GM12864 (cell line): ENCODE measurements at regions not wholly inside any gene's neighbourhood (a gene's known extent, or its start where the extent isn't known, plus 50 kb on each side); places are given as distances from the start of the nearest gene placed in this dataset.

ENCODE experiments used
- DNase-seq: peaks from one replicate; pipeline ENCODE4 v3.0.0-alpha.2; 2011; ENCODE audit warnings: low read depth
- H3K4me3 ChIP-seq: 2 replicates; pipeline ENCODE4 v1.5.1; 2011; ENCODE audit warnings: mild to moderate bottlenecking, low read depth, low read length, control low read depth
- TF ChIP-seq, protein P1 (sequence below): IDR thresholded peaks from 2 replicates; pipeline ENCODE4 v1.5.1; 2011; ENCODE audit warnings: low read depth, mild to moderate bottlenecking, moderate library complexity, low read length, control low read depth, inconsistent platforms; ENCODE audit errors: missing control alignments

GRCh38 chr13:73551736-73552135 lies 492.9 kb downstream of the KLF5 start:
- H3K4me3 ChIP-seq: no peak overlapping the region
- TF ChIP-seq, protein P1, sequence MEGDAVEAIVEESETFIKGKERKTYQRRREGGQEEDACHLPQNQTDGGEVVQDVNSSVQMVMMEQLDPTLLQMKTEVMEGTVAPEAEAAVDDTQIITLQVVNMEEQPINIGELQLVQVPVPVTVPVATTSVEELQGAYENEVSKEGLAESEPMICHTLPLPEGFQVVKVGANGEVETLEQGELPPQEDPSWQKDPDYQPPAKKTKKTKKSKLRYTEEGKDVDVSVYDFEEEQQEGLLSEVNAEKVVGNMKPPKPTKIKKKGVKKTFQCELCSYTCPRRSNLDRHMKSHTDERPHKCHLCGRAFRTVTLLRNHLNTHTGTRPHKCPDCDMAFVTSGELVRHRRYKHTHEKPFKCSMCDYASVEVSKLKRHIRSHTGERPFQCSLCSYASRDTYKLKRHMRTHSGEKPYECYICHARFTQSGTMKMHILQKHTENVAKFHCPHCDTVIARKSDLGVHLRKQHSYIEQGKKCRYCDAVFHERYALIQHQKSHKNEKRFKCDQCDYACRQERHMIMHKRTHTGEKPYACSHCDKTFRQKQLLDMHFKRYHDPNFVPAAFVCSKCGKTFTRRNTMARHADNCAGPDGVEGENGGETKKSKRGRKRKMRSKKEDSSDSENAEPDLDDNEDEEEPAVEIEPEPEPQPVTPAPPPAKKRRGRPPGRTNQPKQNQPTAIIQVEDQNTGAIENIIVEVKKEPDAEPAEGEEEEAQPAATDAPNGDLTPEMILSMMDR: no peak
- DNase-seq: no peak

DNA sequence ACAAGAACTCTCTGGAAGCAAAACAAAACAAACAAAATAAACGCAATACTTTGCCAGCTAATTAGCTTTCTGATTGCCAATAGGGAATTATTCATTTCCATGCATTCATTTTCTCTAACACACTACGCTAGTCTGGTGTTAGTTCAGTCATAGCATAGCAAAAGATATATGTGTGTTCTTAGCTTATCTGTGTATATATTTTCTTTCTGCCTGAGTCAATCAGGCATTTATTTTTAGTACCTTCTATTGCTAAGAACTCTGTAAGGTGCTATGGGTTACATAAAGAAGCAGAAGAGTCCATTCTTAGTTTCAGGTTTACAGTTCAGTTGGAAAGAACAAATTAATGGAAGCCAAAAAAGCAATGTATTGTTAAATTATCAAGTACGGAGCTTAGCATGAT lies 490.9 kb downstream of the KLF5 start:
- DNase-seq: no peak
- no peak overlapping the region for H3K4me3 ChIP-seq
- TF ChIP-seq, protein P1: no peak

DNA sequence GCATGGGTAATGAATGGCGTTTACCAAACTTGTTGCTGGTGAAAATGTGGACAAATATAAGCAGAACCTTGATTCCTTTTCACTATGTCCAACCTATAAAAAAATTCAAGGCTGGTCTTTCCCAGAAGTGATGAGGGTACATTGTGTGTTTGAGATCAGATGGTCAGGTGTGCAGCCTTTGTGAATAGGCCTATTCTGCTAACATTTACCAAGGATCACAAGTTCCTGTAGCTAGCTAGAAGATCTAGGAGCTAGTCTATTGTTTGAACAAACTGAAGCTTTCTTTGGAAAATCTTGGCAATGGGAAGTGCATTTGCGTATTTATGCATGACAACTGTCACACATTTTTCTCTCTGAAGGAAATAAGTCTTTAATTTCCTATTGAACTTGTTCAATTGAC lies 489.6 kb downstream of the KLF5 start:
- TF ChIP-seq, protein P1: no peak
- no peak overlapping the region for H3K4me3 ChIP-seq
- DNase-seq: no peak

GRCh38 chr13:73547239-73547638 lies 488.4 kb downstream of the KLF5 start:
- H3K4me3 ChIP-seq: no peak overlapping the region
- no peak for DNase-seq
- TF ChIP-seq, protein P1: no peak

DNA sequence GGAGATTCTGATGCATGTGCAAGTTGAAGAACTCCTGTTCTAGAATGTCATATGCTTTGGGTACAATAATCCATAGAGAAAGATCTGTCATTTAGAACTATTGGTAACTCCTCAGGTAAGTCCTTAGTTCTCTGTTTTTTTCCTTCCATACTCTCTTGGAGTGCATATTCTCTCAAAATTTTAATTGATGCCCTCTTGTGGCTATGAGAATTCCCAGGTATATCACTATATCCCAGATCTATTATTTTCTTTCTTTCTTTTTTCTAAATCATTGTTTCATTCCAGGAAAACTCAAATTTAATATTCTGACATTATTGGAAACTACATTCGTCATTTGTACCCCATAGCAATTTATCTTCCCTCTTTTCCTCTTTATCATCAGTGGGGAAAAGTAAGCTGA lies 485.4 kb downstream of the KLF5 start:
- TF ChIP-seq, protein P1: no peak
- H3K4me3 ChIP-seq: no peak overlapping the region
- DNase-seq: no peak

GRCh38 chr13:73542446-73542845 lies 483.6 kb downstream of the KLF5 start:
- H3K4me3 ChIP-seq: no peak overlapping the region
- TF ChIP-seq, protein P1: no peak
- DNase-seq: no peak

- TF ChIP-seq, protein P1: no peak
- no peak overlapping the region for H3K4me3 ChIP-seq
- no peak for DNase-seq
These were observed 478.1 kb downstream of the KLF5 start for GRCh38 chr13:73536865-73537264.
